T47D (cell line): ENCODE measurements at regions not wholly inside any gene's neighbourhood (a gene's known extent, or its start where the extent isn't known, plus 50 kb on each side); places are given as distances from the start of the nearest gene placed in this dataset.
A peak's percentile ranks its signal among the peaks of the same experiment; 100 is the strongest.

Experiments used
- DNase-seq, 2 experiments: peaks; one replicate each; pipeline versions ENCODE4 v3.0.0 to v3.0.0-alpha.2; 2011 to 2012; ENCODE audit warnings: low read depth in 1 of 2, low spot score in 1 of 2
- JUND ChIP-seq: IDR thresholded peaks from 2 replicates; pipeline ENCODE4 v1.6.1; 2012; ENCODE audit warnings: low read depth
- in situ Hi-C: cut with HindIII; loops from 2 replicates; pipeline ENCODE4 v1.10.0; 2016; ENCODE audit warnings: low sequenced_read_pairs, low pct_unique_long_range_greater_than_20kb

GRCh38 chr7:31284106-31284505 is 56.4 kb downstream of the NEUROD6 start:
- TF ChIP-seq JUND = no peak
- no peak for DNase-seq
- in situ Hi-C loops = no loop called here

GRCh38 chr7:31271641-31272405 is 68.7 kb downstream of the NEUROD6 start:
- in situ Hi-C loops = no loop called here
- peak in 1 of 2 experiments; percentile 81 for DNase-seq
- no peak for TF ChIP-seq JUND

GRCh38 chr7:31267486-31267885 is 73.0 kb downstream of the NEUROD6 start:
- DNase-seq = no peak
- in situ Hi-C loops = no loop called here
- TF ChIP-seq JUND = no peak

DNA sequence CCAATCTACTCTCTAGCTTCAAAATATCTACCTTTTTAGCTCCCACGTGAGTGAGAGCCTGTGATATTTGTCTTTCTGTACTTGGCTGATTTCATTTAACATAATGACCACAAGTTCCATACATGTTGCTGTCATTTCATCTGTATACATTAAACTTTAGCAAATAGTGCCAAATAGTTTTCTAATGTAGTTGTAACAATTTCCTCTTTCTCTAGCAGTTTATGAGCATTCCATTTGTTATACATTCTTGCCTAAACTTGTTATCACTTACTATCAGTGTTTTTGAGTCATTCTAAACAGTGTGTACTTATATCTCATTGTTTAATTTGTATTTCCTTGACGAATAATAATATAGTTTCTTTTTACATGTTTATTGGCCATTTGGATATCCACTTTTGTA is 77.2 kb downstream of the NEUROD6 start:
- TF ChIP-seq JUND = no peak
- DNase-seq = no peak
- in situ Hi-C loops = no loop called here

GRCh38 chr7:31261341-31261740 is 79.2 kb downstream of the NEUROD6 start:
- no peak for TF ChIP-seq JUND
- in situ Hi-C loops = no loop called here
- no peak for DNase-seq

GRCh38 chr7:31260851-31261250 is 79.7 kb downstream of the NEUROD6 start:
- TF ChIP-seq JUND = no peak
- in situ Hi-C loops = no loop called here
- no peak for DNase-seq

GRCh38 chr7:31258391-31258790 is 82.1 kb downstream of the NEUROD6 start:
- TF ChIP-seq JUND = no peak
- no peak for DNase-seq
- in situ Hi-C loops = no loop called here

DNA sequence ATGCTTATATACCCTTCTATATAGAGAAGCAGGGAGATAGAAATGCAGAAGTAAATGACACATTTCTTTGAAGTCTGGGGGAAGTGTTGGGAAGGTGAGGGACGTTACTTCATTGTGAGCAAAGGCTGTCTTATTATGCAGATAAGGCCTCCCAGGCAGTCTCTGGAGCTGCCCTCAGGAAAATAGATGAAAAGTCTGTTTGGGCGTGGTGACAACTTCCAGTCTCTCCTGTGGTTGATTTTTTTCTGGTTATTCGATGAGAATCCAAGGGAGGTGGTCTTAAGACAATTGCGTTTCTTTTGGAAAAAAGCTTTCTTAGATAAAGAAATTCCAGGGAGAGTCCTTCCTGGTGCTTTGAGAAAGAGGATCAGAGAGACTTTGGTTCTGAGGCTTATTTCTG is 84.0 kb downstream of the NEUROD6 start:
- no peak for DNase-seq
- no peak for TF ChIP-seq JUND
- in situ Hi-C loops = no loop called here

DNA sequence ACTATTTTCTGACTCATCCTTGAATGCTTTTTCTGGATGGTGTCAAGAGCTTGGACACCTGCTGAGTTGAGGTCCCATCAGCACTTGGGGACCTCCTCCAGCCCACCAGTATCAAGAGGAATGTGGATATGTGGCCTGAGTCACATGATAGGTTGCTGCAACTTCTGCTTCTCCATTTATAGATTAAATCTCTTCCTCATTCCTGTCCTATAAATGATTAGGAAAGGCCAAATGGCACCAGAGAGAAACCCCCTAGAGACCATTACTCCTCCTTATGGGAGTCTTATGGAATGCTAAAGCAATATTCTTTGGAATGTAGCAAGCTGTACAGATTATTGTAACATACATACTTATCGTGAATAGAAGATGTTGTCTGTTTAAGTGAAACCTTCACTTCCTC is 85.6 kb downstream of the NEUROD6 start:
- DNase-seq = no peak
- TF ChIP-seq JUND = no peak
- in situ Hi-C loops = no loop called here

- DNase-seq = no peak
- in situ Hi-C loops = no loop called here
Observed at GRCh38 chr7:31253532-31253931, 87.0 kb downstream of the NEUROD6 start.

DNA sequence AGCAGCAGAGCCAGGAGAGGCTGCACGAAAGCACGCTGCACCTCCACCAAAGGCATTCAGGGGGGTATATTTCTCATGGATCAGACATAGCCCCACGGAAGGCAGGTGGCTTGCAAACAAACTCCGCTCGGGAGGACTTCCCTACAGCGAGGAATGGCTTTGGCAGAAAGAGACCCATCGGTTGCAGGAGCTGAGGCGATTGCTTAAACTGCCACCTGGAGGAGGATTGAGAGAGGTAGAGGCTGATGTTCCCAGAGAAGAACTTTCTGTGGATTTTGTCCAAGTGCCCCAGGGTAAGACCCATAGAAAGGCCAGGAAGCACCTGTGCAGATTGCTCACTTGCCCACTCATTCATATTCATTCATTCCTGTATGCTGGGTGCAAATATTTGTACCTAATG is 89.1 kb downstream of the NEUROD6 start:
- no peak for TF ChIP-seq JUND
- in situ Hi-C loops = no loop called here
- DNase-seq = peak; percentile 37 to 64

More at GRCh38 chr7:31253532-31253931, 87.0 kb downstream of the NEUROD6 start:
- no peak for TF ChIP-seq JUND

DNA sequence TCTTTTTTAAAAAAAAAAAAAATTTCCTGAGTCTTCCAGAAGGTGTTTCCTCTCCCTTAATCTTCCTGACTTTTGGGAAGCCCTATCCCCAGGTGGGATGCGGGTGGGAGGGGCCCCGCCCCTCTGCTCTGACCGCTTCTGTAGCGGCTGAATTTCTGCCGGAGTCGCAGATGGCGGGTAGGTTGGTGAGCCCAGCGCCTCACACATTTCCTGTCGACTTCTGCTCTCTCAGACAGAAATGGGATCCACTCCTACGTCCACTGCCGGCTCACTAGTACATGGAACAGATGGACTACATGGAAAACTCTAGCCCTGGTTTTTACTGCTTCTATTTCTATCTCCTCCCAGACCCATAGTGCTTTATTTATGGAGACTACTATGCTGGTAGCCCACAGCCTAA is 90.9 kb downstream of the NEUROD6 start:
- TF ChIP-seq JUND = no peak
- in situ Hi-C loops = no loop called here
- DNase-seq = no peak

- no peak for DNase-seq
- no peak for TF ChIP-seq JUND
- in situ Hi-C loops = no loop called here
Observed at GRCh38 chr7:31236868-31237267, 103.7 kb downstream of the NEUROD6 start.

- DNase-seq = no peak
- in situ Hi-C loops = no loop called here
- TF ChIP-seq JUND = no peak
Observed at GRCh38 chr7:31234836-31235605, 105.5 kb downstream of the NEUROD6 start.
